HEK293 (cell line): ENCODE measurements at regions not wholly inside any gene's neighbourhood (a gene's known extent, or its start where the extent isn't known, plus 50 kb on each side); places are given as distances from the start of the nearest gene placed in this dataset.

ENCODE experiments used
- CTCF ChIA-PET: fragments of 350-600 bp; formaldehyde crosslinking; extraction: SDS; loops from one replicate; lab custom pipeline; 2021; ENCODE audit warnings: antibody characterized with exemption; lab: Yijun Ruan, JAX
- POLR2A ChIA-PET: fragments of 300-600 bp; formaldehyde crosslinking; extraction: SDS; loops from one replicate; lab custom pipeline; 2020; ENCODE audit warnings: antibody characterized with exemption, inconsistent platforms; lab: Yijun Ruan, JAX
- H3K27ac ChIP-seq: fragments of 200-500 bp; sonication (Bioruptor generic); 2 replicates; pipeline ENCODE4 v1.5.1; 2014; ENCODE audit warnings: low read depth, low read length, control low read depth, inconsistent platforms; ENCODE audit errors: extremely low read depth
- H3K36me3 ChIP-seq, 2 experiments: fragments of 200-500 bp in 1 of 2; sonication (Bioruptor generic) in 1 of 2; 1 replicate in 1 of 2; 2 replicates in 1 of 2; pipeline ENCODE4 v1.5.1; 2014 to 2017; ENCODE audit warnings: inconsistent platforms in 2 of 2, low read length in 2 of 2; ENCODE audit not compliant: control insufficient read depth in 2 of 2, insufficient read depth in 1 of 2
- H3K4me1 ChIP-seq: fragments of 200-500 bp; sonication (Bioruptor generic); 2 replicates; pipeline ENCODE4 v1.5.1; 2014; ENCODE audit warnings: mild to moderate bottlenecking, low read length, inconsistent platforms; ENCODE audit not compliant: control insufficient read depth, insufficient read depth
- H3K4me3 ChIP-seq: 2 replicates; pipeline ENCODE4 v1.5.1; 2011; ENCODE audit warnings: low read depth, mild to moderate bottlenecking, control low read depth, low read length, moderate library complexity
- H3K9me3 ChIP-seq: fragments of 200-500 bp; sonication (Bioruptor generic); 2 replicates; pipeline ENCODE4 v1.5.1; 2014; ENCODE audit warnings: low read depth, low read length, inconsistent platforms; ENCODE audit not compliant: control insufficient read depth, insufficient read depth
- FEZF1 ChIP-seq: fragments of 450-650 bp; formaldehyde crosslinking; IDR thresholded peaks from 2 replicates; pipeline ENCODE4 v1.5.1; 2016; ENCODE audit warnings: missing biosample characterization, missing genetic modification characterization
- KLF10 ChIP-seq: fragments of 450-650 bp; IDR thresholded peaks from 2 replicates; pipeline ENCODE4 v1.5.1; 2018; ENCODE audit warnings: missing biosample characterization, mild to moderate bottlenecking, missing genetic modification characterization
- OSR2 ChIP-seq: fragments of 450-650 bp; formaldehyde crosslinking; IDR thresholded peaks from 2 replicates; pipeline ENCODE4 v1.5.1; 2016; ENCODE audit warnings: missing biosample characterization, missing genetic modification characterization
- OVOL3 ChIP-seq: fragments of 450-650 bp; formaldehyde crosslinking; IDR thresholded peaks from 2 replicates; pipeline ENCODE4 v1.5.1; 2016; ENCODE audit warnings: missing biosample characterization, missing genetic modification characterization
- SETDB1 ChIP-seq: IDR thresholded peaks from one replicate; pipeline ENCODE4 v1.6.1; 2017; ENCODE audit warnings: mild to moderate bottlenecking, low read length, moderate library complexity, mixed read lengths; ENCODE audit not compliant: insufficient read length
- ZBTB17 ChIP-seq: fragments of 450-650 bp; formaldehyde crosslinking; IDR thresholded peaks from 2 replicates; pipeline ENCODE4 v1.5.1; 2016; ENCODE audit warnings: missing biosample characterization, missing genetic modification characterization
- ZBTB21 ChIP-seq: fragments of 450-650 bp; formaldehyde crosslinking; IDR thresholded peaks from 2 replicates; pipeline ENCODE4 v1.5.1; 2017; ENCODE audit warnings: missing biosample characterization, missing genetic modification characterization
- ZFHX2 ChIP-seq: fragments of 450-650 bp; formaldehyde crosslinking; conservative IDR thresholded peaks from 2 replicates; pipeline ENCODE4 v1.5.1; 2016; ENCODE audit warnings: missing biosample characterization, missing genetic modification characterization
- ZNF223 ChIP-seq: fragments of 450-650 bp; formaldehyde crosslinking; IDR thresholded peaks from 2 replicates; pipeline ENCODE4 v1.5.1; 2016; ENCODE audit warnings: missing biosample characterization, missing genetic modification characterization
- ZNF335 ChIP-seq: fragments of 450-650 bp; formaldehyde crosslinking; conservative IDR thresholded peaks from 2 replicates; pipeline ENCODE4 v1.5.1; 2016; ENCODE audit warnings: missing biosample characterization, missing genetic modification characterization
- ZNF558 ChIP-seq: fragments of 450-650 bp; formaldehyde crosslinking; IDR thresholded peaks from 2 replicates; pipeline ENCODE4 v1.5.1; 2016; ENCODE audit warnings: missing biosample characterization, missing genetic modification characterization
- ZNF585B ChIP-seq: fragments of 450-650 bp; formaldehyde crosslinking; IDR thresholded peaks from 2 replicates; pipeline ENCODE4 v1.5.1; 2016; ENCODE audit warnings: missing biosample characterization, missing genetic modification characterization
- ZNF600 ChIP-seq: fragments of 450-650 bp; formaldehyde crosslinking; IDR thresholded peaks from 2 replicates; pipeline ENCODE4 v1.5.1; 2016; ENCODE audit warnings: missing biosample characterization, missing genetic modification characterization
- ZNF629 ChIP-seq: fragments of 450-650 bp; formaldehyde crosslinking; IDR thresholded peaks from 2 replicates; pipeline ENCODE4 v1.5.1; 2017; ENCODE audit warnings: missing biosample characterization, missing genetic modification characterization
- ZNF654 ChIP-seq: fragments of 450-650 bp; formaldehyde crosslinking; IDR thresholded peaks from 2 replicates; pipeline ENCODE4 v1.5.1; 2016; ENCODE audit warnings: low read depth, missing biosample characterization, missing genetic modification characterization
- ZNF701 ChIP-seq: fragments of 450-650 bp; formaldehyde crosslinking; IDR thresholded peaks from 2 replicates; pipeline ENCODE4 v1.5.1; 2016; ENCODE audit warnings: missing biosample characterization, missing genetic modification characterization
- ZNF843 ChIP-seq: fragments of 450-650 bp; formaldehyde crosslinking; IDR thresholded peaks from 2 replicates; pipeline ENCODE4 v1.5.1; 2016; ENCODE audit warnings: missing biosample characterization, missing genetic modification characterization
- TF ChIP-seq, protein P1 (sequence below): fragments of 450-650 bp; formaldehyde crosslinking; IDR thresholded peaks from 2 replicates; pipeline ENCODE4 v1.5.1; 2016; ENCODE audit warnings: missing biosample characterization, missing genetic modification characterization
- TF ChIP-seq, protein P2 (sequence below): fragments of 450-650 bp; formaldehyde crosslinking; IDR thresholded peaks from 2 replicates; pipeline ENCODE4 v1.5.1; 2017; ENCODE audit warnings: missing biosample characterization, missing genetic modification characterization
- TF ChIP-seq, protein P3 (sequence below): fragments of 450-650 bp; formaldehyde crosslinking; IDR thresholded peaks from 2 replicates; pipeline ENCODE4 v1.5.1; 2017; ENCODE audit warnings: missing biosample characterization, missing genetic modification characterization
- TF ChIP-seq, protein P4 (sequence below): fragments of 450-650 bp; formaldehyde crosslinking; IDR thresholded peaks from 2 replicates; pipeline ENCODE4 v1.5.1; 2016; ENCODE audit warnings: missing biosample characterization, missing genetic modification characterization
- TF ChIP-seq, protein P5 (sequence below): fragments of 450-650 bp; formaldehyde crosslinking; IDR thresholded peaks from 2 replicates; pipeline ENCODE4 v1.5.1; 2016; ENCODE audit warnings: missing biosample characterization, missing genetic modification characterization
- TF ChIP-seq, protein P6 (sequence below): fragments of 450-650 bp; formaldehyde crosslinking; IDR thresholded peaks from 2 replicates; pipeline ENCODE4 v1.5.1; 2016; ENCODE audit warnings: missing biosample characterization, missing genetic modification characterization
- TF ChIP-seq, protein P7 (sequence below): fragments of 450-650 bp; formaldehyde crosslinking; IDR thresholded peaks from 2 replicates; pipeline ENCODE4 v1.5.1; 2016; ENCODE audit warnings: missing biosample characterization, missing genetic modification characterization

DNA sequence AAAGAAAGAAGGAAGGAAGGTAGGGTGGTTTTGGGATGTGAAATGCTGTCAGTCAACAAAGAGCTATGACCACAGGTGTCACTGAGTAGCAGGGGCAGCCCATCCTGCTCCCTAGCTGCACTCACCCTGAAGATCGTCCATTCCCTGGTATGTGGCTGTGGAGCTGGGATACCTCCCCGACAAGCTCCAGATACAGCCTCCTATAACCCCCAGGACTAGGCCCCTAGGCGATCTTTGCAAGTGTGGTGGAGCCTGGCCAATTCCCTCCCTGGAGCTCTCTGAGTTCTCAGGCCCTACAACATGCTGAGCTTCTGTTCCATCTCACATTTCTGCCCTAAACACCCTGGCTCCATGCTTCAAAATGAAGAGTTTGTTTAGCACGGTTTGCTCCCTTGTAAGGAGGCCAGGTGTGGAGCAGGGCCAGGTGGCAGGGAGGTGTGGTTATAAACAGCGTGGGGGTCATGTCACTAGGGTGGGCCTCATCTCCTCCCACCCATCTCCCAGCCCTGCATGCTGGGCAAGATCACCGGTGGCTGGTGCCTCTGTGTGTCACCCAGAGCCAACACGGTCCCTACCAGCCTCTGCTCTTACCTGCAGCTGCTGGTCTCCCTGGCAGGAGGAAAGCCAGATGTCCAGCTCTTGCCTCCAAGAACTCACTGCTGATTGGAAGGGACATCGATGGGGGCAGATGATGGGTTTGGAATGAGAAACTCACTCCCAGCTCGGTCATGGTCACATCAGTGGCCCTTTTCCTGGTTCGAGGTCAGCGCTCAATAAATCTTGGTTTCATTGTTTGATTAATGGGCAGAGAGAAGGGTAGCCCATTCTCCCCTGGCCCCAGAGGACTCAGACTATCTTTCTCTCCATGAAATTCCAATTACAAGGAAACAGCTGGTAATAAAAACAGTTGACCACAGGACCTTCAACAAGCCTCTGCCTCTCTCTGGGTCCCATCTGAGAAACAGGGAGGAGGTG is 511.0 kb upstream of the CDH5 start:
- Histone ChIP-seq H3K4me3 (no peak overlapping the region), H3K4me1 (no peaks in the 10 kb centered on the region), H3K36me3 (no peaks in the 10 kb centered on the region), H3K9me3 (no peaks in the 10 kb centered on the region), H3K27ac (no peak overlapping the region)
- CTCF ChIA-PET, result interaction anchor here (0.7 kb wide), 1 partner anchor 248 kb away, joined by 3 read pairs; no protein-coding TSS in a partner anchor
- POLR2A ChIA-PET, result interaction anchor here (0.7 kb wide), 1 partner anchor 318 kb away, joined by 3 read pairs; no protein-coding TSS in a partner anchor
- TF ChIP-seq, protein P1, sequence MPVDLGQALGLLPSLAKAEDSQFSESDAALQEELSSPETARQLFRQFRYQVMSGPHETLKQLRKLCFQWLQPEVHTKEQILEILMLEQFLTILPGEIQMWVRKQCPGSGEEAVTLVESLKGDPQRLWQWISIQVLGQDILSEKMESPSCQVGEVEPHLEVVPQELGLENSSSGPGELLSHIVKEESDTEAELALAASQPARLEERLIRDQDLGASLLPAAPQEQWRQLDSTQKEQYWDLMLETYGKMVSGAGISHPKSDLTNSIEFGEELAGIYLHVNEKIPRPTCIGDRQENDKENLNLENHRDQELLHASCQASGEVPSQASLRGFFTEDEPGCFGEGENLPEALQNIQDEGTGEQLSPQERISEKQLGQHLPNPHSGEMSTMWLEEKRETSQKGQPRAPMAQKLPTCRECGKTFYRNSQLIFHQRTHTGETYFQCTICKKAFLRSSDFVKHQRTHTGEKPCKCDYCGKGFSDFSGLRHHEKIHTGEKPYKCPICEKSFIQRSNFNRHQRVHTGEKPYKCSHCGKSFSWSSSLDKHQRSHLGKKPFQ (tag by site-specific recombination), result no peak
- TF ChIP-seq, protein P2, sequence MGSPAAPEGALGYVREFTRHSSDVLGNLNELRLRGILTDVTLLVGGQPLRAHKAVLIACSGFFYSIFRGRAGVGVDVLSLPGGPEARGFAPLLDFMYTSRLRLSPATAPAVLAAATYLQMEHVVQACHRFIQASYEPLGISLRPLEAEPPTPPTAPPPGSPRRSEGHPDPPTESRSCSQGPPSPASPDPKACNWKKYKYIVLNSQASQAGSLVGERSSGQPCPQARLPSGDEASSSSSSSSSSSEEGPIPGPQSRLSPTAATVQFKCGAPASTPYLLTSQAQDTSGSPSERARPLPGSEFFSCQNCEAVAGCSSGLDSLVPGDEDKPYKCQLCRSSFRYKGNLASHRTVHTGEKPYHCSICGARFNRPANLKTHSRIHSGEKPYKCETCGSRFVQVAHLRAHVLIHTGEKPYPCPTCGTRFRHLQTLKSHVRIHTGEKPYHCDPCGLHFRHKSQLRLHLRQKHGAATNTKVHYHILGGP (tag by site-specific recombination), result no peak
- TF ChIP-seq KLF10 (no peak), SETDB1 (no peak), ZNF223 (tag by site-specific recombination) (no peak), ZNF654 (tag by site-specific recombination) (no peak), ZNF629 (tag by site-specific recombination) (no peak), ZNF335 (tag by site-specific recombination) (no peak), ZBTB21 (no peak), ZNF585B (tag by site-specific recombination) (no peak)
- TF ChIP-seq, protein P3, sequence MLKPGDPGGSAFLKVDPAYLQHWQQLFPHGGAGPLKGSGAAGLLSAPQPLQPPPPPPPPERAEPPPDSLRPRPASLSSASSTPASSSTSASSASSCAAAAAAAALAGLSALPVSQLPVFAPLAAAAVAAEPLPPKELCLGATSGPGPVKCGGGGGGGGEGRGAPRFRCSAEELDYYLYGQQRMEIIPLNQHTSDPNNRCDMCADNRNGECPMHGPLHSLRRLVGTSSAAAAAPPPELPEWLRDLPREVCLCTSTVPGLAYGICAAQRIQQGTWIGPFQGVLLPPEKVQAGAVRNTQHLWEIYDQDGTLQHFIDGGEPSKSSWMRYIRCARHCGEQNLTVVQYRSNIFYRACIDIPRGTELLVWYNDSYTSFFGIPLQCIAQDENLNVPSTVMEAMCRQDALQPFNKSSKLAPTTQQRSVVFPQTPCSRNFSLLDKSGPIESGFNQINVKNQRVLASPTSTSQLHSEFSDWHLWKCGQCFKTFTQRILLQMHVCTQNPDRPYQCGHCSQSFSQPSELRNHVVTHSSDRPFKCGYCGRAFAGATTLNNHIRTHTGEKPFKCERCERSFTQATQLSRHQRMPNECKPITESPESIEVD (tag by site-specific recombination), result no peak
- TF ChIP-seq, protein P4, sequence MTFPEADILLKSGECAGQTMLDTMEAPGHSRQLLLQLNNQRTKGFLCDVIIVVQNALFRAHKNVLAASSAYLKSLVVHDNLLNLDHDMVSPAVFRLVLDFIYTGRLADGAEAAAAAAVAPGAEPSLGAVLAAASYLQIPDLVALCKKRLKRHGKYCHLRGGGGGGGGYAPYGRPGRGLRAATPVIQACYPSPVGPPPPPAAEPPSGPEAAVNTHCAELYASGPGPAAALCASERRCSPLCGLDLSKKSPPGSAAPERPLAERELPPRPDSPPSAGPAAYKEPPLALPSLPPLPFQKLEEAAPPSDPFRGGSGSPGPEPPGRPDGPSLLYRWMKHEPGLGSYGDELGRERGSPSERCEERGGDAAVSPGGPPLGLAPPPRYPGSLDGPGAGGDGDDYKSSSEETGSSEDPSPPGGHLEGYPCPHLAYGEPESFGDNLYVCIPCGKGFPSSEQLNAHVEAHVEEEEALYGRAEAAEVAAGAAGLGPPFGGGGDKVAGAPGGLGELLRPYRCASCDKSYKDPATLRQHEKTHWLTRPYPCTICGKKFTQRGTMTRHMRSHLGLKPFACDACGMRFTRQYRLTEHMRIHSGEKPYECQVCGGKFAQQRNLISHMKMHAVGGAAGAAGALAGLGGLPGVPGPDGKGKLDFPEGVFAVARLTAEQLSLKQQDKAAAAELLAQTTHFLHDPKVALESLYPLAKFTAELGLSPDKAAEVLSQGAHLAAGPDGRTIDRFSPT (tag by site-specific recombination), result no peak

DNA sequence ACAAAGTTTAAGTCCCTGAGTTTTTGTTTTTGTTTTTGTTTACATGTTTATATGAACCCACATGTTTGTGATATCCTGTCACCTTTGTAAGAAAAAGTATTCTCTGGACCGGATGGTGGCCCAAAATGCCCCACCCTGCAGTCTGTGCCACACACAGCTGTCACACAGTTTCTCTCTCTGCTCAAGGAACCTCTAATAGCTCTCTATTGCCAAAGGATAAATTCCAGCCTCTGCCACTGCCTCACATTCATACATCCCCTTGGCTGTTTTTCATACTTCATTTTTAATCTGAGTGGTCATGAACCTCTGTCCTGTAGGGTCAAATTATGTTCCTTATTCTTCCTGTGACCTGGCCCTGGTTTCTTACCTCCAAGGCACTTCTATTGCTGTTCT is 520.3 kb upstream of the CDH5 start:
- Histone ChIP-seq H3K4me1 (no peaks in the 10 kb centered on the region), H3K27ac (no peak overlapping the region), H3K4me3 (no peak overlapping the region), H3K36me3 (no peaks in the 10 kb centered on the region), H3K9me3 (no peaks in the 10 kb centered on the region)
- ChIA-PET POLR2A (no interaction called here), CTCF (no interaction called here)
- no peak for TF ChIP-seq ZNF701
- TF ChIP-seq OSR2 (tag by site-specific recombination), result no peak
- no peak for TF ChIP-seq FEZF1 (tag by site-specific recombination)
- no peak for TF ChIP-seq ZFHX2 (tag by site-specific recombination)
- no peak for TF ChIP-seq ZBTB17
- no peak for TF ChIP-seq ZNF843 (tag by site-specific recombination)
- TF ChIP-seq ZNF558 (tag by site-specific recombination), result no peak
- no peak for TF ChIP-seq OVOL3 (tag by site-specific recombination)
- TF ChIP-seq ZNF600 (tag by site-specific recombination), result no peak
- TF ChIP-seq, protein P5, sequence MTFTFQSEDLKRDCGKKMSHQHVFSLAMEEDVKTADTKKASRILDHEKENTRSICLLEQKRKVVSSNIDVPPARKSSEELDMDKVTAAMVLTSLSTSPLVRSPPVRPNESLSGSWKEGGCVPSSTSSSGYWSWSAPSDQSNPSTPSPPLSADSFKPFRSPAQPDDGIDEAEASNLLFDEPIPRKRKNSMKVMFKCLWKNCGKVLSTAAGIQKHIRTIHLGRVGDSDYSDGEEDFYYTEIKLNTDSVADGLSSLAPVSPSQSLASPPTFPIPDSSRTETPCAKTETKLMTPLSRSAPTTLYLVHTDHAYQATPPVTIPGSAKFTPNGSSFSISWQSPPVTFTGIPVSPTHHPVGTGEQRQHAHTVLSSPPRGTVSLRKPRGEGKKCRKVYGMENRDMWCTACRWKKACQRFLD (tag by site-specific recombination), result no peak
- TF ChIP-seq, protein P6, sequence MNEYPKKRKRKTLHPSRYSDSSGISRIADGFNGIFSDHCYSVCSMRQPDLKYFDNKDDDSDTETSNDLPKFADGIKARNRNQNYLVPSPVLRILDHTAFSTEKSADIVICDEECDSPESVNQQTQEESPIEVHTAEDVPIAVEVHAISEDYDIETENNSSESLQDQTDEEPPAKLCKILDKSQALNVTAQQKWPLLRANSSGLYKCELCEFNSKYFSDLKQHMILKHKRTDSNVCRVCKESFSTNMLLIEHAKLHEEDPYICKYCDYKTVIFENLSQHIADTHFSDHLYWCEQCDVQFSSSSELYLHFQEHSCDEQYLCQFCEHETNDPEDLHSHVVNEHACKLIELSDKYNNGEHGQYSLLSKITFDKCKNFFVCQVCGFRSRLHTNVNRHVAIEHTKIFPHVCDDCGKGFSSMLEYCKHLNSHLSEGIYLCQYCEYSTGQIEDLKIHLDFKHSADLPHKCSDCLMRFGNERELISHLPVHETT (tag by site-specific recombination), result no peak
- TF ChIP-seq, protein P7, sequence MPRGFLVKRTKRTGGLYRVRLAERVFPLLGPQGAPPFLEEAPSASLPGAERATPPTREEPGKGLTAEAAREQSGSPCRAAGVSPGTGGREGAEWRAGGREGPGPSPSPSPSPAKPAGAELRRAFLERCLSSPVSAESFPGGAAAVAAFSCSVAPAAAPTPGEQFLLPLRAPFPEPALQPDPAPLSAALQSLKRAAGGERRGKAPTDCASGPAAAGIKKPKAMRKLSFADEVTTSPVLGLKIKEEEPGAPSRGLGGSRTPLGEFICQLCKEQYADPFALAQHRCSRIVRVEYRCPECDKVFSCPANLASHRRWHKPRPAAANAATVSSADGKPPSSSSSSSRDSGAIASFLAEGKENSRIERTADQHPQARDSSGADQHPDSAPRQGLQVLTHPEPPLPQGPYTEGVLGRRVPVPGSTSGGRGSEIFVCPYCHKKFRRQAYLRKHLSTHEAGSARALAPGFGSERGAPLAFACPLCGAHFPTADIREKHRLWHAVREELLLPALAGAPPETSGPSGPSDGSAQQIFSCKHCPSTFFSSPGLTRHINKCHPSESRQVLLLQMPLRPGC, result no peak
